NCI-H345 (cell line): ENCODE measurements at regions not wholly inside any gene's neighbourhood (a gene's known extent, or its start where the extent isn't known, plus 50 kb on each side); places are given as distances from the start of the nearest gene placed in this dataset.
A peak's percentile ranks its signal among the peaks of the same experiment; 100 is the strongest.

Experiments
- DNase-seq: peaks from one replicate; lab custom pipeline; 2025; lab: John Stamatoyannopoulos, UW

DNA sequence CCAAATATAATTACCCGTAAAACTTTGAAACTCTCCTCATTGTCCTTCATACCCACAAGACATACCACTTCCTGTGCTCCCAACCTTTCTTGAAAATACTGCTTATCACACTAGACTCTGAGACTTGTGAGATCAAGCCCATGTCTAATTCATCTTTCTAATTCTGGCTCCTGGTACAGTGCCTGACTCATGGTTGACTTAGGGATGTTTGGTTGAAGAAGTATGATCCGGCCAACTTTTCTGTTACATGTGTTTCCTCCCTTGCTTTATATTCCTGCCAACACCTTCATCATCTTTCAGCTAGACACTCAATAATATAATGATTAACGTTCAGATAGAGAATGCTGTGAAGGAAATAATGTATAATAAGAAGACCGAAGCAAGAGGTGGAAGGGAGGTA lies 58.2 kb downstream of the MEX3B start:
- no peak for DNase-seq

DNA sequence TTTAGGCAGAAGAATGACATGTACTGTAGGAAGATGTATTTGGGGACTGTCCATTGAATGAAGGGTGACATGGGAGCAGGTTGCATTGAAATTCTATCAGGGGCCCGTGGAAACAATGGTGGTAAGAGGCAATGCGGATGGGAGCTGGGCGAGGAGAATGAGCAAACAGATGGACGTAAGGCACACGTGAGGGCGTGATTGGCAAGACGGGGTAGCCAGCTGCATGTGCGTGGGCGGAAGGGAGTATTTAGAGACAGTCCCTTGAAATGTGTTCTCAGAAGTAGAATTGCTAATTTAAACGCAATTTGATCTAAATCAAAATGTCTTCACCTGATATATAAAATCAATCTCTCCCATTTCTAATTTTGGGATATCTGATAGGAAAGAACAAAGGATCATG lies 62.3 kb downstream of the MEX3B start:
- DNase-seq = no peak

DNA sequence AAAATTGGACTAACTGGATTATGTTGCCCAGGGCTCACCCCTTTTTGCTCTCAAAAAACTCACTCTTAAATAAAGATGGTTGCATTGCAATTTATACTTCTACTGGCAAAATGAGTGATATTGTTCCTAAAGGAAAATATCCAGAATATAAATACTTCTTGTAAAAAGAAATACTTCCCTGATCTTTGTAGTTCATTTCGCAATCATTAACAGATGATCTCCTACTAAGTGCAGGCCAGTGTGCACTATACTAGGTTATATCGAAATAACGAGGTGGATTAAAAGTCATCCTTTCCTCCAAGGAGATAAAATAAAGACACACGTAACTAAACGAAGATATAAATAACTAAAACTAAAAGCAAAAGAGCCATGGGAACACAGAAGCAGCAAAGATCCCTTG lies 63.0 kb downstream of the MEX3B start:
- DNase-seq = no peak

DNA sequence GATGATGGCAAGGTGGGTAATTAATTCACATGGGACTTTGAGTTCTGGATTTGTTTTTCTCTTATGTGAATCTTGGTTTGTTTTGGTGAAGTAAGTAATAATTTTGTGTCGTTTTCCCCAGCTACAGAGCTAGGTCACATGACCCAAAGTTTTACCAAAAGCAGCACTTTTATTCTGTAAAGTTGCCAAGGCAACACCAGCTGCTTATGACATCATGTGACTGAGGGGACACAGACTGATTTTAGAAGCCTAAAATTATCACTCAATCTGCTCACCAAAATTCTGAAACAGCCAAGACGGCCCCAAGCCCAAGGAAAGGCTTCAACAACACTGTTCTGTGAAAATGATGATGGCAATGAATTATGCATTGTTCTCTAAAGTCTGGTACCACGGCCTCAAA lies 63.9 kb downstream of the MEX3B start:
- no peak for DNase-seq

DNA sequence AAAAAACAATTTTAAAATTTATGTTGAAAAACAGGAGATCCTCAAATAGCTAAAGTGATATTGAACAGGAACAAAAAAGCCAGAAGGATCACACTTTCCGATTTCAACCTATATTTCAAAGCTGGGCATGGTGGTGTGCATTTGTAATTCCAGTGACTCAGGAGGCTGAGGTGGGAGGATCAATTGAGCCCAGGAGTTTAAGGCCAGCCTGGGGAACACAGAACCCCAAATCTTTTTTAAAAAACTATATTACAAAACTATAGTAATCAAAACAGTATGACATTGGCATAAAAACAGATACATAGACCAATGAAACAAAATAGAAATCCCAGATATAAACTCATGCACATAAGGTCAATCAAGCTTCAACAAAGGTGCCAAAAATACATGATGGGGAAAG lies 68.4 kb downstream of the MEX3B start:
- no peak for DNase-seq

DNA sequence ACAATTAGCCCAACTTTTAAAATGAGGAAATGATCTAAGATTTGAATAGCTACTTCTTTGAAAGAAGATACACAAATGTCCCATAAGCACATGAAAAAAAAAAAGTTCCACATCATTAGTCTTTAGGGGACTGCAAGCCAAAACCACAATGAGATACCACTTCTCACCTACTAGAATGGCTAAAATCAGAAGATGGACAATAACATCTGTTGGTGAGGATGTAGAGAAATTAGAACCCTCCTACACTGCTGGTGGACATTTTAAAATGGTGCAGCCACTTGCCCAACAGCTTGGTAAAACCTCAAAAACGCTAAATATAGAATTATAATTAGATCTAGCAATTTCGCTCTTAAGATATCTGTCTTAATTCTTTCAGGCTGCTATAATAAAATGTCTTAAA lies 77.1 kb downstream of the MEX3B start:
- DNase-seq = no peak

DNA sequence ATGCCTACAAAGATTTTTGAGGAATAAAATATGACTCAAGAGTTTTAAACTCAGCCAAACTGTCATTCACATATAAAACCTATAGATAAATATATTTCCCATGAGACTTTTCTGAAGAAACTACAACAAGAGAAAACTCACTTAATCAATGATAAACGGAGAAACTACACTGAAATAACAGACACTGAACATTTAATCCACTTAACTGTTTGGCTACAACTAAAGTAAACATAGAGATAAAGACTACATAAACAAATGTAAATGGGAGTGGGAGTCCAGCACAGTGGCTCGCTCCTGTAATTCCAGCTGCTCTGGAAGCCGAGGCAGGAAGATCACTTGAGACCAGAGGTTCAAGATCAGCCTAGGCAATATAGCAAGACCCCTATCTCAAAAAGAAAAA lies 79.2 kb downstream of the MEX3B start:
- no peak for DNase-seq

DNA sequence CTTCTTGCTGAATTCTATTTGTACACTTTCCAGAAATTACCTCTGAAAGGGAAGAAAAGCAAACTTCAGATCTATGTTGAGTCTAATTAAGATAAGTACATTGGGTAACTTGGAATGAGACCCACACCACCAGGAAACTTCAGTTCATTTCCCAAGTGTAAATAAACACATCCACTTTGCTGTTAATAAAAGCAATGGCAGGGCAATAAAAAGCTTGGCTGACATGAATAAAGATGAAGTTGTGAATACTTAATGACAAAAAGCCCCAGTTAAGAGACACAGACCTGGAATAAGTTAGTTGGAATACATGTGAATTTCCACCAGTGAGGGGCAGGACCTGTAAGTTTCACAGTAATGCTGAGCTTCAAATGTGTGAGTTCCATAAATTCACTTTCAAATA lies 83.3 kb downstream of the MEX3B start:
- no peak for DNase-seq

DNA sequence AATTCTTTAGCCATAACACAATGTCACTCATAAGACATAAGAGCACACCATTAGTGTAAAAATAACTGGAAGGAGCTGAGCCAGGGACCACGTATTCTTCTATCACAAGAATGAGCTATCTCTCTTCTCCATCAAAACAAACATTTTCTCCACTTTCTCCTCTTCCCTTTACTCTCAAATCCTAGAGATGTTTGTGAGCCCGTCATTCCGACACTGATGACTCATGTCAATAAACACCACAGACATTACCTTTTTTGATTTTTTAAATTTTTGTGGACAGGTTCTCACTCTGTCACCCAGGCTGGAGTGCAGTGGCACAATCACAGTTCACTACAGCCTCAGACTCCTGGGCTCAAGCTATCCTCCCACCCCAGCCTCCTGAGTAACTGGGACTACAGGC lies 86.6 kb downstream of the MEX3B start:
- no peak for DNase-seq

DNA sequence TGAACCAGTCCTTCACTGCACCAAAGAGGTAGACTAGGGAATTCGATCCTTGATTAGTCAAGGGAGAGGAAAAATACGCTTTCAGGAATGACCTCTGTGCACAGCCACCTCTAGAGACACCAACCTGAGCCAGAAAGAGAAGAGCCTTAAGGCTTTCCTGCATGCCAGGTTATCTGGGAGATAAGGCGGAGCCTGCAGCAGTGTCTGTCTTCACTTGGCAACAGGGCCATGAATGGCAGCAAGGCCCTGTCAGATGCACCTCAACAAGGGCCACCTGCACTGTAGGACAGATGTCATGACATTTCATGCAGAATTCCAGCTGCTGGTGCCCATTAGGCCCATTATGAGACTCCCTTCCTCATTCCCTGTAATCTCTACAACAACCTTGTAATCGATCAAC lies 88.1 kb downstream of the MEX3B start:
- DNase-seq = no peak

DNA sequence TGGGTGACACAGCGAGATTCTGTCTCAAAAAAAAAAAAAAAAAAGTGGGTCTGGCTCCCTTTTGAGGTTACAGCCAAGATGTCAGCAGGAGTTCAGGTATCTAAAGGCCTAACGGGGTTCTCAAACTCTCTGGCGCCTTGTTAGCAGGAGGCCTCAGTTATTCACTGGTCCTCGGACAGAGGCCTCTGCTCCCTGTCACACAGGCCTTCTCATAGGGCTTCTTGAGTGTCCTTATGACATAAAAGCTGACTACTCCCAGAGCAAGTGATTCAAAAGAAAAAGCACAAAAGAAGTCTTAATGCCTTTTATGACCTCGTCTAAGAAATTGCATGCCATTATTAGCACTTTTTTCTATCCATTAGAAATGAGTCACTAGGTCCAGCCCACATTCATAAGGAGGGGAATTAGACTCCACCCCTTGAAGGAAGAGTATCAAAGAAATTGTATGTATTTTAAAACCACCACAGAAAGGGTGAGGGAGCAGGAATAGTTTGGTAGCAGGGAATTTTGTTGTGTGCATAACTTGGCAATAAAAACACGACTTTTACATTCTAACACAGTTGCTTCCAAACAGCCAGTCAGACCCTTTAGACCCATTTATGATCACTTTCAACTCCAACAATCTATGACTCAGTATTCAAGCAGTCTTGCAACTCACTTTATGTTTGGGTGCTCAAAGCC lies 90.3 kb downstream of the MEX3B start:
- no peak for DNase-seq

DNA sequence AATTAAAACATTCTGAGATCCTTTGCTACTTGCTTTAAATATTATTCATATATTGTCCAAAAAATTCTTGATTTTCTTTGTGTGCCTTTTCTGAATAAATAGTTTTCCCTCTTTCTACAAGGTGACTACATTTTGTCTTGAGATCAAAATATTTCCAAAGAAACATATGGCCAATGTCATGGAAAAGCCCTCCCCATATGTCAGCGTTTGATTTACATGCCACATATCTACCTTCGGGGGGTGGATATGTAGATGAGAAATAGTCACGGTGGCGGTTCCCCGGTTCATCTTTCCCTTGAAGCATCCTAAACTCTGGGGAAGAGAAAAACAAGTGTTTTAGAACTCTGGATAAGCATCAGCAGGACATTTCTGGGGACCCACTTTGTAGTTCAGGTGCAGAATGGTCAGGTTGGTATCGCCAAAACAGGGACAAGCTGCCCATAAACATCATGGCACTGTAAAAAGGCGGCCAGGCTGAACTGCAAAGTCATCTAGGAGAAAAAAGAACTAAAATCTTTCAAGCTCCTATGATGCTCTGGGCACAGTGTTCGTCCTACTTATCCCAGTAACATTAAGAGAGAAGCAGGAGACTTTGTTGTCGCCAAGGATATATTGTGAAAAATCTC lies 91.5 kb downstream of the MEX3B start:
- DNase-seq = no peak

DNA sequence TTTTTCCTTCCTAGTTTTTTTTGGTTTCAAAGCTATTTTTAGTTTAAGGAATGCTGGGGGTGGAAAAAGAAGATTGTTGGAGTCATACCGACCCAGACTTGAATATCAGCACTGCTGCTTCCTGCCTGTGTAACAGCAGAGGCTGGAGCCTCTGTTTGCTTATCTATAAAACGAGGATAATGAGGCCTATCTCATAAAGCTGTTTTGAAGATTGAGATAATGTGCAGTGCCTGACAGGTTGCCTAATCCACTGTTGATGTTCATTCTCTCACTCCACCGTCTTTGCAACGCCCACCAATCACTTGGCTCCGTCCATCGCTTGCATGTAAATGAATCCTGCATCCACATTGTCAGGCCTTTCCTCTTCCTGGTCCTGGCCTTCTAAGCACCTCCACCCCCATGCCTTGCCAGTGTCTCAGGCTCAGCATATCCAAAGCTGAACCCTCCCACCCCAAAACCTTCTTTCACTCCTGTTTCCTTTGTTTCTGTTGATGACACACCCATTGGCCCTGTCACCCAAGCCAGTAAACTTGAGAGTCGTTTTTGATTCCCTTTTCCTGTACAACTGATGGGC lies 94.9 kb downstream of the MEX3B start:
- no peak for DNase-seq

DNA sequence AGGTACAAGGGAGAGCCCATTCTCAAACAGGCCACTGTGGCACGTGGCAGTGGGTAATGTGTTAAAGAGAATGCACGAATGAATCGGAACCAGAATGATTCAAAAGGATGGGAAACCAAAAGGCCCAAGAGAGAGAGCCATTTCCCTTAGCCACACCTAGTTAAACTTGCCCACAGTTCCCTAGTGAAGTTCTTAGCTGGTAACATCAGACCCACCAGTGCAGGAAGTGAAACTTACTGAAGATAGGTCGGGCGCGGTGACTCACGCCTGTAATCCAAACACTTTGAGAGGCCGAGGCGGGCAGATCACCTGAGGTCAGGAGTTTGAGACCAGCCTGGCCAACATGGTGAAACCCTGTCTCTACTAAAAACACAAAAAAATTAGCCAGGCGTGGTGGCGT lies 97.1 kb downstream of the MEX3B start:
- DNase-seq = no peak

DNA sequence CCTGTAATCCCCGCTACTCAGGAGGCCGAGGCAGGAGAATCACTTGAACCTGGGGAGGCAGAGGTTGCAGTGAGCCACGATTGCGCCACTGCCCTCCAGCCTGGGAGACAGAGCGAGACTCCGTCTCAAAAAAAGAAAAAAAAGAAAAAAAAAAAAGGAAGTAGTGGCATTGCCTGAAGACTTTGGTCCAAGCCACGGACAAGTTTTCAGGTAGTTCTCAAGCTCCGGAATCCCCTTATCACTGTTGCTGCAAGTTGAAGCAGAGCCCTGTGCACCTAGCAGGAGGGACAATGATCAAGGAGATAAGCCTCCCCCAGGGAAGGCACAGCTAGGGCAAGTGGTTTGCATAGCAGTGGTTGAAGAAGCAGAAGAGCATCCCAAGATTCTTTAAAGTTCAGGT lies 97.6 kb downstream of the MEX3B start:
- DNase-seq = no peak

DNA sequence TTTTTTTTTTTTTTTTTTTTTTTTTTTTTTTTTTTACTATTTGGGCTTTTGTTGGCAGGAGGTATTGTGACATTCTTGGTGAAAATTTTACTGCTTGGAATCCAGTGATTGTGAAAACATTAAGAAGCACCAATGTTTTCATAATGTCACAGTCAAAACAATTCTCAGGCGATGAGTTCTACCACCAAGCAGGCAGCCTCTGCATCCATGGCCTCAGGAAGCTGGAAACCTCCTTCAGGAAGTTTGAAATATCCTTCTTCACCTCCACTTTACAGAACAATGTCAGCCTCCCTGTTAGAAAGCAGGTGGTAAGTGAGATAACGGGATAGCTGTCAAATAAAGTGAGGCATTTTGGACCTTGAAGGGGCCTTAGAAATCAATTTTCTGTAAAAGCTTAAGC lies 98.3 kb downstream of the MEX3B start:
- DNase-seq = no peak

DNA sequence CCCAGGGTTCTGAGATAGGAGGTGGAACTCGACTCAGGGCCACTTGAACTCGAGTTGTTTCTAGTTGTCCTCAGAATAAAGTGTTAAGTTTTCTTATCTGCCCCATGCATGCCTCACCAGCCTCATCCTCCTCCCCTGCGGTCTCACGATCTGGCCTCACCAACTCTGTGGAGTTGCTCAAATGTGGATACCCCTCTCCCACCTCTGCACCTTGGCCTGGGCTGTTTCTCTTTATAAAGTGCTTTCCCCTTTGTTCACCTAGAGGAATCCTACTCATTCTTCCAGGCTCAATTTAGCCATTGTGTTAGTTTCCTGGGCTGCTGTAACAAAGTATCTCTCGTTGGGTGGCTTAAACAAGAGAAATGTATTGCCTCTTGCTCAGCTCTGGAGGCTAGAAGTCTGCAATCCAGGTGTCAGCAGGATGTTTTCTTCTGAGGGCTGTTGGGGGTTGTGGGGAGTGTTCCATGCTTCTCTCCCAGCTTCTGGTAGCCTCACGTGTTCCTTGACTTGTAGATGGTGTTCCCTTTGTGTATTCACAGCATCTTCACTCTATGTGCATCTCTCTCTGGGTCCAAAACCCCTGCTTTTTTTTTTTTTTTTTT lies 100.7 kb downstream of the MEX3B start:
- DNase-seq = no peak

DNA sequence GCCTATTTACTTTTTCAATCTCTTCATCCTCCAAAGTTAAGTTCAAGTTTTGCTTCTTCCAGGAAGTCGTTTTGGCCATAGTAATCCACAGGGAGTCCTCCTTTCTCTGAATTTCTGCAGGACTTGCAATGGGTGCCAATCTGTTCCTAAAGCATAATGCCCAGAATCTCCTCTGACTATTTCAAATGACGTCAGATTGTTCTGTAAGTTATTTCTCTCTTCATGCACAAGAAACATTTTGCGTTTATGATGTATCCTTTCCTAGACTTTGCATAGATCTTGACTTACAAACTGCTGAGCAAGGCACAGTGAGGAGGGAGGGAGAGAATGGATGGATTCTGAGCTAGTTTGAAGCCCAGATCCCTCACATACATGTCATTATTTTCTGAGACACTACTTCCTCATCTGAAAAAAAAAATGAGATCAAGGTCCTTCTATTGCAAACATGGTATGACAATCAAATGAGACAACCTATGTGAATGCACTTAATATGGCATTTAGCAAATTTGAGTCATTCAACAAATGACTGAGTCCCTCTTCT lies 103.1 kb downstream of the MEX3B start:
- DNase-seq = no peak

DNA sequence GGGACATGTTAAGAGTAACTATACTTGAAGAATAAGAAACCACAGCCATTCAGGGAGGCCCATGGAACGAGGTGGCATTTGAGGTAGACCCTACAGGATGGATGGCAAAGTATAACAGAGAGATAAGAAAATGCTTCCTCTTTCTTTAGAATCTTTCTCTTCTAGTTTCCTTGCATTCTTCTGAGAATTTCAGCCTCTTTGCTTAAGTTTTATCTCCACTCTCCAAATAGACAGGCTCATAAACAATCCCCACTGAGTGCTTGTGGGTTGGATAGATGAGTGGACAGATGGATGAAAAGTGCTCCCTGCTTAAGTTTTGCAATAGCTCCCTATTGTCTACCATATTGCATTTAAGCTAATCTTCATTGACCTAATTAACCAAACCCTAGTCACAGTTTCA lies 103.7 kb downstream of the MEX3B start:
- no peak for DNase-seq

DNA sequence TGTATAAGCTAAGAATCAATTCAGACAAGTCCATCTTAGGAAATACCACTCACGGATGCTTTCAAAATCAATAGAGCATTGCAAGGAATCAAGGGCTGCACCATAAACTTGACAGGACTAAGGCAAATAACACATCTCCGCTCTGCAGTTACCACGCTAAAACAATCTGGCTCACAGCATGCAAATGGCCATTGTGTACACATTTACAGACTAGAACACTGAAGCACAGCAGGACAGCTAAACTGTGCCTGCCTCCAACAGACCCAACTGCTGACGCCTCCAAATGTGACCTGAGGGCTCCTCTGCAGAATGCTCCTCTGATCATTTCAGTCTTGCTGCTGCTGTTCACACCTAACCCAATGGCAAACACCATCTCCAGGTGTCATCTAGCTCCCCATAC lies 104.3 kb downstream of the MEX3B start:
- DNase-seq = peak; percentile 79

DNA sequence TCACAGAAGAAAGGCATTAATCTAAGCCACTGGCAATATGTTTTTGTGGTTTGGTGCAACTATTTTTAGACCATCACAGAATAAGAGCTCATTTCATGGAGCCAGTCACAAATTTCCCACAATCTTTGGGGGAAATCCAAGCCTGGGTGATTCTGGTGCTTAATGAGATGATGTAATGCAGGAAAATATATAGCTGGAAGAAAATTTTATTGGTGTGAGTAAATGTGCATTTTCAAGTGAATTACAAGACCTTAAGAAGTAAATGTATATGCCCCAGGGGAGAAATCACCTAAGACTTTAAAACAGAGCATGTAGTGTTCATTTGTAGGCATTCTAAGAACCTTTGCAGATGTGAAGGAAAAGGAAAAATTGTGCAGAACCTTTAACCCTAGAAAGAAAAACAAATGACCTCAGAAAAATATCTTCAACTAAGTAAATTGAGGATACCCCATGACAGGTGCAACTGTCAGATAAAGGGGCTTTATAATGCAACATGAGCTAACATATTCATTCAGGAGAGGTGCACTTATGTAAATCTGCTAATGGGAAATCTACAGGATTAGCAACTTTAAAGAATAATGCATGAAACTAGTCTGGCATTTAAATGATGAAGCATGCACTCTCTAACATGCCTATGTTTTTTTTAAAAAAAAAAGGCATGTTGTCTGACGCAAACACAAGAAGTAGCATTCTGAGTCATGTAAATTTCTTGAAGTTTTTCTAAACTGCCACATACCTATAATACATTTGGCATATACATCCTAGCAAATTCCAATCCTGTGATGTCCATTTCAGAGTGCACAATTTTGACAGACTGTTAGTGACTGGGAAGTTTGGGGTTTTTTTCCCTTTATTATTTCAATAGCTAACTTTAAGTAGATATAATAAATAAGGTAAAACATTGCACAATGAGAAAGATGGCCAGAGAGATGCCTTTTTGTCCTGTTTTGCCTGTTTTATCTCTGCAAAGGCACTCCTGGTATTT lies 105.1 kb downstream of the MEX3B start:
- DNase-seq = no peak
